GM23338 (cell line): ENCODE measurements at regions not wholly inside any gene's neighbourhood (a gene's known extent, or its start where the extent isn't known, plus 50 kb on each side); places are given as distances from the start of the nearest gene placed in this dataset.

Experiments used
- ATAC-seq: fragments of 200-7000 bp; cut with Tn5 transposase; 3 replicates; pipeline ENCODE4 v1.9.1; 2020
- DNase-seq: peaks from one replicate; pipeline ENCODE4 v3.0.0-alpha.2; 2015; ENCODE audit warnings: low spot score
- H2AFZ ChIP-seq: fragments of 200-600 bp; sonication (generic); 2 replicates; pipeline ENCODE4 v1.8.0; 2016; ENCODE audit warnings: antibody characterized with exemption, mild to moderate bottlenecking, moderate library complexity
- H3F3A ChIP-seq: fragments of 200-600 bp; sonication (generic); replicated peaks from 2 replicates; pipeline ENCODE4 v1.8.0; 2017; ENCODE audit warnings: antibody characterized with exemption, mixed run types, low read depth
- H3K27ac ChIP-seq: fragments of 200-600 bp; sonication (generic); 2 replicates; pipeline ENCODE4 v1.6.1; 2016; ENCODE audit warnings: low read depth
- H3K27me3 ChIP-seq: fragments of 200-600 bp; sonication (generic); 2 replicates; pipeline ENCODE4 v1.8.0; 2016; ENCODE audit warnings: mild to moderate bottlenecking, mixed run types, moderate library complexity; ENCODE audit not compliant: insufficient read depth
- H3K36me3 ChIP-seq: fragments of 200-600 bp; sonication (generic); 2 replicates; pipeline ENCODE4 v1.8.0; 2016; ENCODE audit warnings: mild to moderate bottlenecking; ENCODE audit not compliant: insufficient read depth
- H3K4me1 ChIP-seq: fragments of 200-600 bp; sonication (generic); 2 replicates; pipeline ENCODE4 v1.8.0; 2016; ENCODE audit warnings: mild to moderate bottlenecking, moderate library complexity; ENCODE audit not compliant: insufficient read depth
- H3K4me2 ChIP-seq: fragments of 200-600 bp; sonication (generic); 2 replicates; pipeline ENCODE4 v1.7.1; 2017; ENCODE audit warnings: mixed run types
- H3K4me3 ChIP-seq: fragments of 200-600 bp; sonication (generic); 2 replicates; pipeline ENCODE4 v1.6.1; 2016; ENCODE audit warnings: mixed run types
- H3K79me2 ChIP-seq: fragments of 200-600 bp; sonication (generic); replicated peaks from 2 replicates; pipeline ENCODE4 v1.8.0; 2017; ENCODE audit warnings: mild to moderate bottlenecking; ENCODE audit not compliant: insufficient read depth
- H3K9me2 ChIP-seq: fragments of 200-600 bp; sonication (generic); 2 replicates; pipeline ENCODE4 v1.8.0; 2017; ENCODE audit not compliant: insufficient read depth
- H4K20me1 ChIP-seq: fragments of 200-600 bp; sonication (generic); replicated peaks from 2 replicates; pipeline ENCODE4 v1.8.0; 2017; ENCODE audit warnings: mild to moderate bottlenecking; ENCODE audit not compliant: insufficient read depth
- H3K27ac Mint-ChIP-seq: 2 replicates; pipeline ENCODE4 v1.8.0; 2020; ENCODE audit warnings: inconsistent platforms, mild to moderate bottlenecking, moderate library complexity, mixed read lengths
- H3K27me3 Mint-ChIP-seq: 3 replicates; pipeline ENCODE4 v1.8.0; 2022; ENCODE audit warnings: low read depth, mild to moderate bottlenecking, moderate library complexity, mixed read lengths, inconsistent platforms; ENCODE audit not compliant: insufficient read depth, poor library complexity
- H3K36me3 Mint-ChIP-seq: 3 replicates; pipeline ENCODE4 v1.8.0; 2021; ENCODE audit warnings: low read depth, mild to moderate bottlenecking, inconsistent platforms, moderate library complexity, mixed read lengths
- H3K4me1 Mint-ChIP-seq: 3 replicates; pipeline ENCODE4 v1.8.0; 2020; ENCODE audit warnings: mild to moderate bottlenecking, inconsistent platforms, mixed read lengths
- H3K4me3 Mint-ChIP-seq: 3 replicates; pipeline ENCODE4 v1.8.0; 2021; ENCODE audit warnings: moderate library complexity, mild to moderate bottlenecking, inconsistent platforms, mixed read lengths
- H3K9me3 Mint-ChIP-seq: 3 replicates; pipeline ENCODE4 v1.8.0; 2020; ENCODE audit warnings: moderate library complexity, mild to moderate bottlenecking, inconsistent platforms, mixed read lengths
- CREB1 ChIP-seq: fragments of 250-450 bp; sonication (Bioruptor Pico); IDR thresholded peaks from 2 replicates; pipeline ENCODE4 v1.5.0; 2020; ENCODE audit warnings: low read depth, mild to moderate bottlenecking, moderate library complexity
- EZH2 ChIP-seq: fragments of 200-600 bp; sonication (generic); IDR thresholded peaks from one replicate; pipeline ENCODE4 v1.8.0; 2017; ENCODE audit warnings: antibody characterized with exemption, mild to moderate bottlenecking, low read depth; ENCODE audit not compliant: unreplicated experiment
- EZH2phosphoT487 ChIP-seq: fragments of 200-600 bp; sonication (generic); IDR thresholded peaks from one replicate; pipeline ENCODE4 v1.8.1; 2018; ENCODE audit warnings: antibody characterized with exemption; ENCODE audit not compliant: unreplicated experiment
- JUNB ChIP-seq: IDR thresholded peaks from one replicate; pipeline ENCODE4 v1.6.1; 2016; ENCODE audit warnings: antibody characterized with exemption; ENCODE audit not compliant: unreplicated experiment
- NANOG ChIP-seq: IDR thresholded peaks from 2 replicates; pipeline ENCODE4 v1.6.1; 2016; ENCODE audit warnings: antibody characterized with exemption, borderline replicate concordance
- POLR2AphosphoS5 ChIP-seq: IDR thresholded peaks from 2 replicates; pipeline ENCODE4 v1.6.1; 2016; ENCODE audit warnings: antibody characterized with exemption, low read depth
- STAT1 ChIP-seq: IDR thresholded peaks from one replicate; pipeline ENCODE4 v1.6.1; 2016; ENCODE audit warnings: antibody characterized with exemption; ENCODE audit not compliant: unreplicated experiment
- ZNF114 ChIP-seq: fragments of 250-450 bp; sonication (Bioruptor Pico); IDR thresholded peaks from 2 replicates; pipeline ENCODE4 v1.5.0; 2020; ENCODE audit warnings: mild to moderate bottlenecking, moderate library complexity
- ZNF331 ChIP-seq: fragments of 250-450 bp; sonication (Bioruptor Pico); IDR thresholded peaks from 2 replicates; pipeline ENCODE4 v1.5.0; 2020; ENCODE audit warnings: low read depth, mild to moderate bottlenecking, moderate library complexity
- TF ChIP-seq, protein P1 (sequence below): fragments of 250-450 bp; sonication (Bioruptor Pico); IDR thresholded peaks from 2 replicates; pipeline ENCODE4 v1.5.0; 2020; ENCODE audit warnings: mild to moderate bottlenecking, moderate library complexity
- TF ChIP-seq, protein P2 (sequence below), 2 experiments: fragments of 200-600 bp in 1 of 2; sonication (generic) in 1 of 2; conservative IDR thresholded peaks; 2 replicates each; pipeline versions ENCODE4 v1.5.1 to v1.6.1; 2016 to 2017; ENCODE audit warnings: antibody characterized with exemption in 2 of 2, low read depth in 2 of 2, mild to moderate bottlenecking in 2 of 2, moderate library complexity in 1 of 2
- TF ChIP-seq, protein P3 (sequence below): IDR thresholded peaks from 2 replicates; pipeline ENCODE4 v1.6.1; 2016; ENCODE audit warnings: antibody characterized with exemption
- TF ChIP-seq, protein P4 (sequence below): IDR thresholded peaks from one replicate; pipeline ENCODE4 v1.6.1; 2018; ENCODE audit warnings: antibody characterized with exemption; ENCODE audit not compliant: unreplicated experiment

DNA sequence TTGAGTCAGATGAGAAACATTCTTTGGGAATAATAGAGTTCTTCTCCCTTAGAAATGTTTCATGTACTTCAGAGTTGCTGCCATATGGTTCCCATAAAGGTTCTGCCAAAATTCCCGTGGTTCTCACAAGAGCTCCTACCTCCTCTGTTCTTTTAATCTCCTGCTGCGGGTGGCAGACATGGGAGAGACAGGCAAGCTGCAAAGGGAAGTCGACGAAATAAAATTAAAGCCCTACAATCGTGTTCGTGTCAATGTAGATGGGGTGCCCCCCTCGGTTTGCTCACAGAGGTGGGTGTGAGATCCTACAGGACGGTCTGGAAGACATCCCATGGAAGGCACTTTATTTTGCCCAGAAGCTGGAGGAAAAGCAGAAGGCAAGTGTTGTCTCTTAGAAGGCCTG is 276.0 kb downstream of the RWDD3 start:
- no peak for DNase-seq
- H3K9me3 Mint-ChIP-seq: no peaks in the 10 kb centered on the region
- H3K79me2 ChIP-seq: no peaks in the 10 kb centered on the region
- no peak overlapping the region for H3K4me3 ChIP-seq
- no peak overlapping the region for H3K4me3 Mint-ChIP-seq
- H3K27me3 Mint-ChIP-seq: no peaks in the 10 kb centered on the region
- H3K27ac ChIP-seq: no peak overlapping the region
- ATAC-seq: no peak
- H2AFZ ChIP-seq: 0 out of 2 replicates have a peak overlapping the region, but pooled peaks have one; percentile 66
- H3K4me1 ChIP-seq: peaks cover 47% of the 10 kb centered on the region
- H3K27me3 ChIP-seq: no peaks in the 10 kb centered on the region
- TF ChIP-seq ZNF114: no peak
- TF ChIP-seq, protein P1, sequence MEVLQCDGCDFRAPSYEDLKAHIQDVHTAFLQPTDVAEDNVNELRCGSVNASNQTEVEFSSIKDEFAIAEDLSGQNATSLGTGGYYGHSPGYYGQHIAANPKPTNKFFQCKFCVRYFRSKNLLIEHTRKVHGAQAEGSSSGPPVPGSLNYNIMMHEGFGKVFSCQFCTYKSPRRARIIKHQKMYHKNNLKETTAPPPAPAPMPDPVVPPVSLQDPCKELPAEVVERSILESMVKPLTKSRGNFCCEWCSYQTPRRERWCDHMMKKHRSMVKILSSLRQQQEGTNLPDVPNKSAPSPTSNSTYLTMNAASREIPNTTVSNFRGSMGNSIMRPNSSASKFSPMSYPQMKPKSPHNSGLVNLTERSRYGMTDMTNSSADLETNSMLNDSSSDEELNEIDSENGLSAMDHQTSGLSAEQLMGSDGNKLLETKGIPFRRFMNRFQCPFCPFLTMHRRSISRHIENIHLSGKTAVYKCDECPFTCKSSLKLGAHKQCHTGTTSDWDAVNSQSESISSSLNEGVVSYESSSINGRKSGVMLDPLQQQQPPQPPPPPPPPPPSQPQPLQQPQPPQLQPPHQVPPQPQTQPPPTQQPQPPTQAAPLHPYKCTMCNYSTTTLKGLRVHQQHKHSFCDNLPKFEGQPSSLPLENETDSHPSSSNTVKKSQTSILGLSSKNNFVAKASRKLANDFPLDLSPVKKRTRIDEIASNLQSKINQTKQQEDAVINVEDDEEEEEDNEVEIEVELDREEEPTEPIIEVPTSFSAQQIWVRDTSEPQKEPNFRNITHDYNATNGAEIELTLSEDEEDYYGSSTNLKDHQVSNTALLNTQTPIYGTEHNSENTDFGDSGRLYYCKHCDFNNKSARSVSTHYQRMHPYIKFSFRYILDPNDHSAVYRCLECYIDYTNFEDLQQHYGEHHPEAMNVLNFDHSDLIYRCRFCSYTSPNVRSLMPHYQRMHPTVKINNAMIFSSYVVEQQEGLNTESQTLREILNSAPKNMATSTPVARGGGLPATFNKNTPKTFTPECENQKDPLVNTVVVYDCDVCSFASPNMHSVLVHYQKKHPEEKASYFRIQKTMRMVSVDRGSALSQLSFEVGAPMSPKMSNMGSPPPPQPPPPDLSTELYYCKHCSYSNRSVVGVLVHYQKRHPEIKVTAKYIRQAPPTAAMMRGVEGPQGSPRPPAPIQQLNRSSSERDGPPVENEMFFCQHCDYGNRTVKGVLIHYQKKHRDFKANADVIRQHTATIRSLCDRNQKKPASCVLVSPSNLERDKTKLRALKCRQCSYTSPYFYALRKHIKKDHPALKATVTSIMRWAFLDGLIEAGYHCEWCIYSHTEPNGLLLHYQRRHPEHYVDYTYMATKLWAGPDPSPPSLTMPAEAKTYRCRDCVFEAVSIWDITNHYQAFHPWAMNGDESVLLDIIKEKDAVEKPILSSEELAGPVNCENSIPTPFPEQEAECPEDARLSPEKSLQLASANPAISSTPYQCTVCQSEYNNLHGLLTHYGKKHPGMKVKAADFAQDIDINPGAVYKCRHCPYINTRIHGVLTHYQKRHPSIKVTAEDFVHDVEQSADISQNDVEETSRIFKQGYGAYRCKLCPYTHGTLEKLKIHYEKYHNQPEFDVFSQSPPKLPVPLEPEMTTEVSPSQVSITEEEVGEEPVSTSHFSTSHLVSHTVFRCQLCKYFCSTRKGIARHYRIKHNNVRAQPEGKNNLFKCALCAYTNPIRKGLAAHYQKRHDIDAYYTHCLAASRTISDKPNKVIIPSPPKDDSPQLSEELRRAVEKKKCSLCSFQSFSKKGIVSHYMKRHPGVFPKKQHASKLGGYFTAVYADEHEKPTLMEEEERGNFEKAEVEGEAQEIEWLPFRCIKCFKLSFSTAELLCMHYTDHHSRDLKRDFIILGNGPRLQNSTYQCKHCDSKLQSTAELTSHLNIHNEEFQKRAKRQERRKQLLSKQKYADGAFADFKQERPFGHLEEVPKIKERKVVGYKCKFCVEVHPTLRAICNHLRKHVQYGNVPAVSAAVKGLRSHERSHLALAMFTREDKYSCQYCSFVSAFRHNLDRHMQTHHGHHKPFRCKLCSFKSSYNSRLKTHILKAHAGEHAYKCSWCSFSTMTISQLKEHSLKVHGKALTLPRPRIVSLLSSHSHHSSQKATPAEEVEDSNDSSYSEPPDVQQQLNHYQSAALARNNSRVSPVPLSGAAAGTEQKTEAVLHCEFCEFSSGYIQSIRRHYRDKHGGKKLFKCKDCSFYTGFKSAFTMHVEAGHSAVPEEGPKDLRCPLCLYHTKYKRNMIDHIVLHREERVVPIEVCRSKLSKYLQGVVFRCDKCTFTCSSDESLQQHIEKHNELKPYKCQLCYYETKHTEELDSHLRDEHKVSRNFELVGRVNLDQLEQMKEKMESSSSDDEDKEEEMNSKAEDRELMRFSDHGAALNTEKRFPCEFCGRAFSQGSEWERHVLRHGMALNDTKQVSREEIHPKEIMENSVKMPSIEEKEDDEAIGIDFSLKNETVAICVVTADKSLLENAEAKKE (CRISPR knock-in tag): no peak
- TF ChIP-seq, protein P2, sequence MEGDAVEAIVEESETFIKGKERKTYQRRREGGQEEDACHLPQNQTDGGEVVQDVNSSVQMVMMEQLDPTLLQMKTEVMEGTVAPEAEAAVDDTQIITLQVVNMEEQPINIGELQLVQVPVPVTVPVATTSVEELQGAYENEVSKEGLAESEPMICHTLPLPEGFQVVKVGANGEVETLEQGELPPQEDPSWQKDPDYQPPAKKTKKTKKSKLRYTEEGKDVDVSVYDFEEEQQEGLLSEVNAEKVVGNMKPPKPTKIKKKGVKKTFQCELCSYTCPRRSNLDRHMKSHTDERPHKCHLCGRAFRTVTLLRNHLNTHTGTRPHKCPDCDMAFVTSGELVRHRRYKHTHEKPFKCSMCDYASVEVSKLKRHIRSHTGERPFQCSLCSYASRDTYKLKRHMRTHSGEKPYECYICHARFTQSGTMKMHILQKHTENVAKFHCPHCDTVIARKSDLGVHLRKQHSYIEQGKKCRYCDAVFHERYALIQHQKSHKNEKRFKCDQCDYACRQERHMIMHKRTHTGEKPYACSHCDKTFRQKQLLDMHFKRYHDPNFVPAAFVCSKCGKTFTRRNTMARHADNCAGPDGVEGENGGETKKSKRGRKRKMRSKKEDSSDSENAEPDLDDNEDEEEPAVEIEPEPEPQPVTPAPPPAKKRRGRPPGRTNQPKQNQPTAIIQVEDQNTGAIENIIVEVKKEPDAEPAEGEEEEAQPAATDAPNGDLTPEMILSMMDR (conservative IDR thresholded peaks at IDR 0.05; ENCODE audit: low read depth in 2 of 2): no peak
- TF ChIP-seq, protein P3, sequence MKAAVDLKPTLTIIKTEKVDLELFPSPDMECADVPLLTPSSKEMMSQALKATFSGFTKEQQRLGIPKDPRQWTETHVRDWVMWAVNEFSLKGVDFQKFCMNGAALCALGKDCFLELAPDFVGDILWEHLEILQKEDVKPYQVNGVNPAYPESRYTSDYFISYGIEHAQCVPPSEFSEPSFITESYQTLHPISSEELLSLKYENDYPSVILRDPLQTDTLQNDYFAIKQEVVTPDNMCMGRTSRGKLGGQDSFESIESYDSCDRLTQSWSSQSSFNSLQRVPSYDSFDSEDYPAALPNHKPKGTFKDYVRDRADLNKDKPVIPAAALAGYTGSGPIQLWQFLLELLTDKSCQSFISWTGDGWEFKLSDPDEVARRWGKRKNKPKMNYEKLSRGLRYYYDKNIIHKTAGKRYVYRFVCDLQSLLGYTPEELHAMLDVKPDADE: no peak
- TF ChIP-seq CREB1: no peak
- TF ChIP-seq JUNB: no peak
- TF ChIP-seq EZH2phosphoT487: no peak
- no peak for TF ChIP-seq EZH2
- TF ChIP-seq, protein P4, sequence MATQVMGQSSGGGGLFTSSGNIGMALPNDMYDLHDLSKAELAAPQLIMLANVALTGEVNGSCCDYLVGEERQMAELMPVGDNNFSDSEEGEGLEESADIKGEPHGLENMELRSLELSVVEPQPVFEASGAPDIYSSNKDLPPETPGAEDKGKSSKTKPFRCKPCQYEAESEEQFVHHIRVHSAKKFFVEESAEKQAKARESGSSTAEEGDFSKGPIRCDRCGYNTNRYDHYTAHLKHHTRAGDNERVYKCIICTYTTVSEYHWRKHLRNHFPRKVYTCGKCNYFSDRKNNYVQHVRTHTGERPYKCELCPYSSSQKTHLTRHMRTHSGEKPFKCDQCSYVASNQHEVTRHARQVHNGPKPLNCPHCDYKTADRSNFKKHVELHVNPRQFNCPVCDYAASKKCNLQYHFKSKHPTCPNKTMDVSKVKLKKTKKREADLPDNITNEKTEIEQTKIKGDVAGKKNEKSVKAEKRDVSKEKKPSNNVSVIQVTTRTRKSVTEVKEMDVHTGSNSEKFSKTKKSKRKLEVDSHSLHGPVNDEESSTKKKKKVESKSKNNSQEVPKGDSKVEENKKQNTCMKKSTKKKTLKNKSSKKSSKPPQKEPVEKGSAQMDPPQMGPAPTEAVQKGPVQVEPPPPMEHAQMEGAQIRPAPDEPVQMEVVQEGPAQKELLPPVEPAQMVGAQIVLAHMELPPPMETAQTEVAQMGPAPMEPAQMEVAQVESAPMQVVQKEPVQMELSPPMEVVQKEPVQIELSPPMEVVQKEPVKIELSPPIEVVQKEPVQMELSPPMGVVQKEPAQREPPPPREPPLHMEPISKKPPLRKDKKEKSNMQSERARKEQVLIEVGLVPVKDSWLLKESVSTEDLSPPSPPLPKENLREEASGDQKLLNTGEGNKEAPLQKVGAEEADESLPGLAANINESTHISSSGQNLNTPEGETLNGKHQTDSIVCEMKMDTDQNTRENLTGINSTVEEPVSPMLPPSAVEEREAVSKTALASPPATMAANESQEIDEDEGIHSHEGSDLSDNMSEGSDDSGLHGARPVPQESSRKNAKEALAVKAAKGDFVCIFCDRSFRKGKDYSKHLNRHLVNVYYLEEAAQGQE: no peak
- TF ChIP-seq POLR2AphosphoS5: no peak
- no peak for TF ChIP-seq ZNF331 (CRISPR knock-in tag)
- TF ChIP-seq STAT1: no peak
- no peak for TF ChIP-seq NANOG
- H3K4me1 Mint-ChIP-seq: peaks cover 47% of the 10 kb centered on the region
- H3K4me2 ChIP-seq: no peak overlapping the region
- H3K36me3 ChIP-seq: no peaks in the 10 kb centered on the region
- H3K9me2 ChIP-seq: peaks cover 11% of the 10 kb centered on the region
- no peaks in the 10 kb centered on the region for H3F3A ChIP-seq
- H4K20me1 ChIP-seq: no peaks in the 10 kb centered on the region
- no peak overlapping the region; the same call in 1 of the 2 replicates for H3K27ac Mint-ChIP-seq
- no peaks in the 10 kb centered on the region; the same call in 2 of the 3 replicates for H3K36me3 Mint-ChIP-seq
